ENCODE measurements at regions not wholly inside any gene's neighbourhood (a gene's known extent, or its start where the extent isn't known, plus 50 kb on each side); places are given as distances from the start of the nearest gene placed in this dataset.

- H3K9me3 ChIP-seq (ENCODE audit: insufficient read depth in 2 of 2, low read depth in 1 of 2, low read length in 1 of 2), result peaks cover 16 to 19% of the 10 kb centered on the region in 2 experiments
- H3K4me3 ChIP-seq (ENCODE audit: extremely low read depth in 1 of 4, insufficient read depth in 2 of 4, low read depth in 3 of 4, low read length in 4 of 4), result no peak overlapping the region
- no peaks in the 10 kb centered on the region for H3K4me1 ChIP-seq (replicated peaks in 1 of 4; ENCODE audit: control insufficient read depth in 3 of 4, insufficient read depth in 4 of 4, low read length in 3 of 4)
- POLR2A ChIA-PET (ENCODE audit: partially characterized antibody), result no interaction called here
- 91% methylated on average over 2 of the region's 2 CpGs; no CpG with 5 or more reads in 1 of the 2 experiments for WGBS, 2 experiments (ENCODE audit: extremely low coverage in 1 of 2, insufficient coverage in 1 of 2, insufficient read length in 1 of 2, insufficient replicate concordance in 2 of 2, low coverage in 1 of 2, low lambda C conversion rate in 2 of 2, missing lambda C conversion rate in 1 of 2)
- no peak overlapping the region for H2BK5ac ChIP-seq (ENCODE audit: low read depth, low read length)
- H3K56ac ChIP-seq (replicated peaks; ENCODE audit: insufficient read length, low read depth, low read length), result no peak overlapping the region
- no peak for FAIRE-seq
- no peaks in the 10 kb centered on the region for H3K36me3 ChIP-seq (ENCODE audit: control insufficient read depth in 2 of 4, insufficient read depth in 4 of 4, low read length in 3 of 4)
- H3K79me1 ChIP-seq (ENCODE audit: low read depth, low read length), result no peaks in the 10 kb centered on the region
- no peak overlapping the region for H2BK20ac ChIP-seq (ENCODE audit: low read length)
- H4K5ac ChIP-seq (ENCODE audit: insufficient read length, low read depth, low read length), result no peak overlapping the region
- no peaks in the 10 kb centered on the region for H4K20me1 ChIP-seq (replicated peaks in 1 of 2; ENCODE audit: control insufficient read depth in 1 of 2, insufficient read depth in 2 of 2, low read length in 2 of 2)
- no peaks in the 10 kb centered on the region for H3K79me2 ChIP-seq (ENCODE audit: control insufficient read depth in 1 of 2, insufficient read depth in 2 of 2, low read length in 2 of 2)
- DNase-seq (ENCODE audit: low read depth in 1 of 2, low spot score in 2 of 2), result no peak
- H3K27ac ChIP-seq (ENCODE audit: low read depth, low read length), result no peak overlapping the region
- no peak overlapping the region for H2BK120ac ChIP-seq (replicated peaks; ENCODE audit: low read depth, low read length)
- no peak overlapping the region for H2AK5ac ChIP-seq (ENCODE audit: low read depth, low read length)
- no peak overlapping the region for H3K14ac ChIP-seq (ENCODE audit: insufficient read length)
- H3K9ac ChIP-seq (replicated peaks in 1 of 4; ENCODE audit: extremely low read depth in 1 of 4, low read depth in 3 of 4, low read length in 3 of 4), result no peak overlapping the region
- H3K4ac ChIP-seq (replicated peaks; ENCODE audit: insufficient read length, low read depth, low read length), result no peak overlapping the region
- TF ChIP-seq PHF8 (conservative IDR thresholded peaks at IDR 0.05; ENCODE audit: low read depth, low read length), result no peak
- TF ChIP-seq POU5F1 (IDR thresholded peaks at IDR 0.05; ENCODE audit: low read depth, low read length), result no peak
- TF ChIP-seq BACH1 (IDR thresholded peaks at IDR 0.05; ENCODE audit: low read length), result no peak
- TF ChIP-seq RFX5 (IDR thresholded peaks at IDR 0.05; ENCODE audit: borderline replicate concordance, low read depth, low read length), result no peak
- TF ChIP-seq SIX5 (IDR thresholded peaks at IDR 0.05; ENCODE audit: low read depth, low read length), result no peak
- TF ChIP-seq POLR2A (IDR thresholded peaks at IDR 0.05; ENCODE audit: control extremely low read depth in 1 of 2, low read depth in 2 of 2, low read length in 2 of 2), result no peak
- no peak for TF ChIP-seq ZNF274 (IDR thresholded peaks at IDR 0.05; ENCODE audit: borderline replicate concordance, extremely low read depth, low read length)
- no peak overlapping the region for H2BK15ac ChIP-seq (ENCODE audit: low read length)
- H4K8ac ChIP-seq (ENCODE audit: extremely low read depth, insufficient read depth, low read length), result no peak overlapping the region
- H3K18ac ChIP-seq (ENCODE audit: extremely low read depth, low read length), result no peak overlapping the region
- no peak overlapping the region for H2BK12ac ChIP-seq (ENCODE audit: low read depth, low read length)
- H3K4me2 ChIP-seq (ENCODE audit: insufficient read depth in 1 of 2, low read depth in 2 of 2, low read length in 2 of 2), result no peak overlapping the region
- H2AFZ ChIP-seq (ENCODE audit: low read length), result no peak overlapping the region
- H3K23me2 ChIP-seq (ENCODE audit: low read depth, low read length), result no peaks in the 10 kb centered on the region
- CTCF ChIA-PET (ENCODE audit: partially characterized antibody), result no interaction called here
- H4K91ac ChIP-seq (replicated peaks; ENCODE audit: insufficient read length, low read length), result no peak overlapping the region
- H3K27me3 ChIP-seq (replicated peaks in 1 of 4; ENCODE audit: control insufficient read depth in 3 of 4, extremely low read depth in 1 of 4, insufficient read depth in 3 of 4, low read length in 3 of 4), result no peaks in the 10 kb centered on the region
- H3K23ac ChIP-seq (ENCODE audit: insufficient read length), result no peak overlapping the region
These were observed 453.5 kb downstream of the TDRD3 start for GRCh38 chr13:60850526-60850925.
